Neural cell (in vitro differentiated cells): ENCODE measurements at regions not wholly inside any gene's neighbourhood (a gene's known extent, or its start where the extent isn't known, plus 50 kb on each side); places are given as distances from the start of the nearest gene placed in this dataset.

ENCODE experiments used
- TAF1 ChIP-seq: IDR thresholded peaks from 2 replicates; pipeline ENCODE4 v1.6.1; 2012; ENCODE audit warnings: low read depth
- TF ChIP-seq, protein P1 (sequence below): IDR thresholded peaks from 2 replicates; pipeline ENCODE4 v1.6.1; 2012; ENCODE audit warnings: borderline replicate concordance
- TF ChIP-seq, protein P2 (sequence below): fragments of 450-650 bp; IDR thresholded peaks from 2 replicates; pipeline ENCODE4 v1.5.1; 2014; ENCODE audit warnings: antibody characterized with exemption, mild to moderate bottlenecking, moderate library complexity; ENCODE audit not compliant: poor library complexity, severe bottlenecking

- TF ChIP-seq, protein P1, sequence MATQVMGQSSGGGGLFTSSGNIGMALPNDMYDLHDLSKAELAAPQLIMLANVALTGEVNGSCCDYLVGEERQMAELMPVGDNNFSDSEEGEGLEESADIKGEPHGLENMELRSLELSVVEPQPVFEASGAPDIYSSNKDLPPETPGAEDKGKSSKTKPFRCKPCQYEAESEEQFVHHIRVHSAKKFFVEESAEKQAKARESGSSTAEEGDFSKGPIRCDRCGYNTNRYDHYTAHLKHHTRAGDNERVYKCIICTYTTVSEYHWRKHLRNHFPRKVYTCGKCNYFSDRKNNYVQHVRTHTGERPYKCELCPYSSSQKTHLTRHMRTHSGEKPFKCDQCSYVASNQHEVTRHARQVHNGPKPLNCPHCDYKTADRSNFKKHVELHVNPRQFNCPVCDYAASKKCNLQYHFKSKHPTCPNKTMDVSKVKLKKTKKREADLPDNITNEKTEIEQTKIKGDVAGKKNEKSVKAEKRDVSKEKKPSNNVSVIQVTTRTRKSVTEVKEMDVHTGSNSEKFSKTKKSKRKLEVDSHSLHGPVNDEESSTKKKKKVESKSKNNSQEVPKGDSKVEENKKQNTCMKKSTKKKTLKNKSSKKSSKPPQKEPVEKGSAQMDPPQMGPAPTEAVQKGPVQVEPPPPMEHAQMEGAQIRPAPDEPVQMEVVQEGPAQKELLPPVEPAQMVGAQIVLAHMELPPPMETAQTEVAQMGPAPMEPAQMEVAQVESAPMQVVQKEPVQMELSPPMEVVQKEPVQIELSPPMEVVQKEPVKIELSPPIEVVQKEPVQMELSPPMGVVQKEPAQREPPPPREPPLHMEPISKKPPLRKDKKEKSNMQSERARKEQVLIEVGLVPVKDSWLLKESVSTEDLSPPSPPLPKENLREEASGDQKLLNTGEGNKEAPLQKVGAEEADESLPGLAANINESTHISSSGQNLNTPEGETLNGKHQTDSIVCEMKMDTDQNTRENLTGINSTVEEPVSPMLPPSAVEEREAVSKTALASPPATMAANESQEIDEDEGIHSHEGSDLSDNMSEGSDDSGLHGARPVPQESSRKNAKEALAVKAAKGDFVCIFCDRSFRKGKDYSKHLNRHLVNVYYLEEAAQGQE, result no peak
- no peak for TF ChIP-seq TAF1
- TF ChIP-seq, protein P2, sequence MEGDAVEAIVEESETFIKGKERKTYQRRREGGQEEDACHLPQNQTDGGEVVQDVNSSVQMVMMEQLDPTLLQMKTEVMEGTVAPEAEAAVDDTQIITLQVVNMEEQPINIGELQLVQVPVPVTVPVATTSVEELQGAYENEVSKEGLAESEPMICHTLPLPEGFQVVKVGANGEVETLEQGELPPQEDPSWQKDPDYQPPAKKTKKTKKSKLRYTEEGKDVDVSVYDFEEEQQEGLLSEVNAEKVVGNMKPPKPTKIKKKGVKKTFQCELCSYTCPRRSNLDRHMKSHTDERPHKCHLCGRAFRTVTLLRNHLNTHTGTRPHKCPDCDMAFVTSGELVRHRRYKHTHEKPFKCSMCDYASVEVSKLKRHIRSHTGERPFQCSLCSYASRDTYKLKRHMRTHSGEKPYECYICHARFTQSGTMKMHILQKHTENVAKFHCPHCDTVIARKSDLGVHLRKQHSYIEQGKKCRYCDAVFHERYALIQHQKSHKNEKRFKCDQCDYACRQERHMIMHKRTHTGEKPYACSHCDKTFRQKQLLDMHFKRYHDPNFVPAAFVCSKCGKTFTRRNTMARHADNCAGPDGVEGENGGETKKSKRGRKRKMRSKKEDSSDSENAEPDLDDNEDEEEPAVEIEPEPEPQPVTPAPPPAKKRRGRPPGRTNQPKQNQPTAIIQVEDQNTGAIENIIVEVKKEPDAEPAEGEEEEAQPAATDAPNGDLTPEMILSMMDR, result no peak
These were observed 214.0 kb upstream of the PRPS1L1 start for GRCh38 chr7:18241543-18242231.
